ENCODE measurements at regions not wholly inside any gene's neighbourhood (a gene's known extent, or its start where the extent isn't known, plus 50 kb on each side); places are given as distances from the start of the nearest gene placed in this dataset.
"Not testable (repeated sequence)": the region's sequence is repeated elsewhere in the genome, so short reads cannot be mapped to it uniquely, and the experiment has no call there.

- no peaks in the 10 kb centered on the region for H3K79me2 ChIP-seq
- H3K36me3 ChIP-seq (ENCODE audit: control insufficient read depth, insufficient read depth, low read length), result no peaks in the 10 kb centered on the region
- H3K4me2 ChIP-seq (ENCODE audit: low read length), result no peak overlapping the region
- H3K4me1 ChIP-seq, result no peaks in the 10 kb centered on the region
- H3K27ac ChIP-seq, result no peak overlapping the region
- no peaks in the 10 kb centered on the region for H3K27me3 ChIP-seq (ENCODE audit: control insufficient read depth, insufficient read depth, low read length)
- H3K9me3 ChIP-seq (ENCODE audit: control insufficient read depth, low read length), result no peaks in the 10 kb centered on the region
- no peak overlapping the region for H2AFZ ChIP-seq
- no peak overlapping the region for H3K9ac ChIP-seq
- H3K4me3 ChIP-seq (ENCODE audit: low read depth, low read length), result no peak overlapping the region
- TF ChIP-seq CTCF (IDR thresholded peaks at IDR 0.05), result no peak
Observed at GRCh38 chr11:60615497-60615896, 83.9 kb upstream of the MS4A8 start.

- not testable (repeated sequence) for H3K27ac ChIP-seq; H3K4me2 ChIP-seq (ENCODE audit: low read length); H3K9ac ChIP-seq; H3K79me2 ChIP-seq; H3K4me3 ChIP-seq (ENCODE audit: low read depth, low read length); H3K4me1 ChIP-seq; H3K36me3 ChIP-seq (ENCODE audit: control insufficient read depth, insufficient read depth, low read length); H3K27me3 ChIP-seq (ENCODE audit: control insufficient read depth, insufficient read depth, low read length); H3K9me3 ChIP-seq (ENCODE audit: control insufficient read depth, low read length); H2AFZ ChIP-seq
Observed at GRCh38 chr11:60621940-60622339, 77.5 kb upstream of the MS4A8 start.

GRCh38 chr11:60622776-60623175 is 76.6 kb upstream of the MS4A8 start:
- H3K4me2 ChIP-seq (ENCODE audit: low read length); H3K9me3 ChIP-seq (ENCODE audit: control insufficient read depth, low read length); H3K79me2 ChIP-seq: not testable (repeated sequence)

GRCh38 chr11:60625262-60625661 is 74.2 kb upstream of the MS4A8 start:
- no peaks in the 10 kb centered on the region for H3K9me3 ChIP-seq (ENCODE audit: control insufficient read depth, low read length)
- no peak overlapping the region for H3K27ac ChIP-seq
- no peak overlapping the region for H3K4me3 ChIP-seq (ENCODE audit: low read depth, low read length)
- H3K79me2 ChIP-seq, result no peaks in the 10 kb centered on the region
- H3K9ac ChIP-seq, result no peak overlapping the region
- no peaks in the 10 kb centered on the region for H3K4me1 ChIP-seq
- H3K27me3 ChIP-seq (ENCODE audit: control insufficient read depth, insufficient read depth, low read length), result no peaks in the 10 kb centered on the region
- no peak overlapping the region for H3K4me2 ChIP-seq (ENCODE audit: low read length)
- no peak overlapping the region for H2AFZ ChIP-seq
- H3K36me3 ChIP-seq (ENCODE audit: control insufficient read depth, insufficient read depth, low read length), result no peaks in the 10 kb centered on the region
- no peak for TF ChIP-seq CTCF (IDR thresholded peaks at IDR 0.05)

More at GRCh38 chr11:60622776-60623175, 76.6 kb upstream of the MS4A8 start:
- H3K27ac ChIP-seq; H2AFZ ChIP-seq; H3K27me3 ChIP-seq (ENCODE audit: control insufficient read depth, insufficient read depth, low read length); H3K9ac ChIP-seq; H3K4me3 ChIP-seq (ENCODE audit: low read depth, low read length); H3K36me3 ChIP-seq (ENCODE audit: control insufficient read depth, insufficient read depth, low read length); H3K4me1 ChIP-seq: not testable (repeated sequence)

GRCh38 chr11:60629399-60629798 is 70.0 kb upstream of the MS4A8 start:
- no peaks in the 10 kb centered on the region for H3K27me3 ChIP-seq (ENCODE audit: control insufficient read depth, insufficient read depth, low read length)
- no peak overlapping the region for H3K4me3 ChIP-seq (ENCODE audit: low read depth, low read length)
- TF ChIP-seq CTCF (IDR thresholded peaks at IDR 0.05), result no peak
- H2AFZ ChIP-seq, result no peak overlapping the region
- no peaks in the 10 kb centered on the region for H3K36me3 ChIP-seq (ENCODE audit: control insufficient read depth, insufficient read depth, low read length)
- H3K9ac ChIP-seq, result no peak overlapping the region
- H3K9me3 ChIP-seq (ENCODE audit: control insufficient read depth, low read length), result no peaks in the 10 kb centered on the region
- no peaks in the 10 kb centered on the region for H3K4me1 ChIP-seq
- H3K4me2 ChIP-seq (ENCODE audit: low read length), result no peak overlapping the region
- no peak overlapping the region for H3K27ac ChIP-seq
- no peaks in the 10 kb centered on the region for H3K79me2 ChIP-seq

- no peak for TF ChIP-seq CTCF (IDR thresholded peaks at IDR 0.05)
- Histone ChIP-seq H3K79me2 (no peaks in the 10 kb centered on the region), H3K27ac (no peak overlapping the region)
Observed at GRCh38 chr11:60631944-60632343, 67.5 kb upstream of the MS4A8 start.

More at GRCh38 chr11:60631944-60632343, 67.5 kb upstream of the MS4A8 start:
- no peak overlapping the region for H2AFZ ChIP-seq
- H3K27me3 ChIP-seq (ENCODE audit: control insufficient read depth, insufficient read depth, low read length), result no peaks in the 10 kb centered on the region
- H3K9ac ChIP-seq, result no peak overlapping the region
- no peak overlapping the region for H3K4me3 ChIP-seq (ENCODE audit: low read depth, low read length)
- no peaks in the 10 kb centered on the region for H3K36me3 ChIP-seq (ENCODE audit: control insufficient read depth, insufficient read depth, low read length)
- H3K9me3 ChIP-seq (ENCODE audit: control insufficient read depth, low read length), result no peaks in the 10 kb centered on the region
- H3K4me1 ChIP-seq, result no peaks in the 10 kb centered on the region
- no peak overlapping the region for H3K4me2 ChIP-seq (ENCODE audit: low read length)
